Choroid plexus epithelial cell (primary cell): ENCODE measurements at regions not wholly inside any gene's neighbourhood (a gene's known extent, or its start where the extent isn't known, plus 50 kb on each side); places are given as distances from the start of the nearest gene placed in this dataset.

Source experiments
- DNase-seq: peaks from one replicate; pipeline ENCODE4 v3.0.0-alpha.2; 2010; ENCODE audit warnings: low read depth
- H3K4me3 ChIP-seq: 2 replicates; pipeline ENCODE4 v1.5.1; 2011; ENCODE audit warnings: low read depth, mild to moderate bottlenecking, control low read depth, low read length, moderate library complexity
- TF ChIP-seq, protein P1 (sequence below): conservative IDR thresholded peaks from 2 replicates; pipeline ENCODE4 v1.5.1; 2011; ENCODE audit warnings: low read depth, mild to moderate bottlenecking, control low read depth, inconsistent platforms, low read length, moderate library complexity

DNA sequence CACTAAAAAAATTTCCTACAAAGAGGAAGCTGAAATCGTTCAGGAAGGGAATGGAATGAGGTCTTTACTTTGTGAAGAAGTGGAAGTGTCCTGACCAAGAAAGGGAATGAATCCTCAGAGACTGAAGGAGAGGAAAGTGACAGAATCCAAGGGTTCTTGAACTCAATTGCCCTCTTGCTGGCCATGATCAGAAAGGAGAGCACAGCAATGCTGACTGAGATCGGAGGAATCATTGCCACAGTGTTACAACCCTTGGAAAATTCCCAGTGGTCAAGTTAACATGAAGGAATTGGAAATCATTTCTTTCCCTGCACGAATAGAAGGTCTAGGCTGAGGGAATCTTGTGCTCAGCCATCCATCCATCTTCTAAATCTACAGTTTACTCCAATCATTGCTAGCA is 190.0 kb upstream of the NEIL3 start:
- TF ChIP-seq, protein P1, sequence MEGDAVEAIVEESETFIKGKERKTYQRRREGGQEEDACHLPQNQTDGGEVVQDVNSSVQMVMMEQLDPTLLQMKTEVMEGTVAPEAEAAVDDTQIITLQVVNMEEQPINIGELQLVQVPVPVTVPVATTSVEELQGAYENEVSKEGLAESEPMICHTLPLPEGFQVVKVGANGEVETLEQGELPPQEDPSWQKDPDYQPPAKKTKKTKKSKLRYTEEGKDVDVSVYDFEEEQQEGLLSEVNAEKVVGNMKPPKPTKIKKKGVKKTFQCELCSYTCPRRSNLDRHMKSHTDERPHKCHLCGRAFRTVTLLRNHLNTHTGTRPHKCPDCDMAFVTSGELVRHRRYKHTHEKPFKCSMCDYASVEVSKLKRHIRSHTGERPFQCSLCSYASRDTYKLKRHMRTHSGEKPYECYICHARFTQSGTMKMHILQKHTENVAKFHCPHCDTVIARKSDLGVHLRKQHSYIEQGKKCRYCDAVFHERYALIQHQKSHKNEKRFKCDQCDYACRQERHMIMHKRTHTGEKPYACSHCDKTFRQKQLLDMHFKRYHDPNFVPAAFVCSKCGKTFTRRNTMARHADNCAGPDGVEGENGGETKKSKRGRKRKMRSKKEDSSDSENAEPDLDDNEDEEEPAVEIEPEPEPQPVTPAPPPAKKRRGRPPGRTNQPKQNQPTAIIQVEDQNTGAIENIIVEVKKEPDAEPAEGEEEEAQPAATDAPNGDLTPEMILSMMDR = no peak
- H3K4me3 ChIP-seq = no peak overlapping the region
- DNase-seq = no peak

DNA sequence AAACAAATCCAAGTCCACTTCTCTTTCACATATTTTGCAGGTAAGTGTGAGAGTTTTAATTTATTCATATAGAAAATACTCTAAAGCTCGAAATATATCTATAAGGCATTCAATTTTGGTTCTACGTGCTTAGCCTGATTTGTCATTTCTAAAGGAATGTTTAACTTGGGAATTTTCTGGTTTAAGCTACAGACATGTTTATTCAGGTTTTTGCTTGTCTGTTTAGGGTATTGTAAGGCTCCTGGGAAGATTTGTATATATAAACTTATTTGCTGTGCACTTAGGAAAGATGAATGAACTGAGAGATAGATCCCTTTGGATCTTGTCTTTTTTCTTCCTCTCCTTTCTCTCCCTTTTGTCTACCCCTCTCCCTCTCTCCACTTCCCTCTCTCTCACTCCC is 185.9 kb upstream of the NEIL3 start:
- no peak overlapping the region for H3K4me3 ChIP-seq
- DNase-seq = no peak
- TF ChIP-seq, protein P1 = no peak

DNA sequence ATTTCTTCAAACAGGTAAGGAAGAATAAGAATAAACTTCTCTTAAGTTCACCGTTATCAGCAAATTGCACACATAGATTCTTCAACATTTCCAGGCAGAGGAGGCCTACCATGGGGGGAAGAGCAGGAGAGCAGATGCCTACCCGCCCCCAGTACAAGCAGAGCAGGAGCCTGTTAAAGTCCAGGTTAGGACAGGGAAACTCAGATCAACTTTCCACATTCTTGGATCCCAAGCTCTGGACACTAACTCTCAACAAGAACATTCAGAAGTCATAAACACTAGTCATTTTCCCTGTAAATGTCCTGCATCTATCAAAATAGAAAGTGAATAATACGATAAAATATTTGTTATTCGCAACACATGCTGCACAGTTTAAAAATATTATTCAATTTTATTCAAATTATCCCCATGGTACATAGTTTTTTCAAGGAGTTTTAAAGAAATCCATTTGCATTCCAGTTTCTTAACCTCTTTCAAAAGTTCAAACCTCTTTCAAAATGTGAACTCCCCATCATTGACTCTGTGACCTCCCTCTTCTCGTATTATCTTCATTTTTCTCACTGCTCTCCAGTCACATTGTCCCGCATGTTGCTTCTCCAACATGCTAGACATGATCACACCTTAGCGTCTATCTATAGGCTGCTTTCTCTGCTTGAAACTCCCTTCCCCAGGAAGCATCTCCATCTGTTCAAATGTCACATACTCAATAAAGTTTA is 185.2 kb upstream of the NEIL3 start:
- DNase-seq = no peak
- no peak overlapping the region for H3K4me3 ChIP-seq
- TF ChIP-seq, protein P1 = no peak

DNA sequence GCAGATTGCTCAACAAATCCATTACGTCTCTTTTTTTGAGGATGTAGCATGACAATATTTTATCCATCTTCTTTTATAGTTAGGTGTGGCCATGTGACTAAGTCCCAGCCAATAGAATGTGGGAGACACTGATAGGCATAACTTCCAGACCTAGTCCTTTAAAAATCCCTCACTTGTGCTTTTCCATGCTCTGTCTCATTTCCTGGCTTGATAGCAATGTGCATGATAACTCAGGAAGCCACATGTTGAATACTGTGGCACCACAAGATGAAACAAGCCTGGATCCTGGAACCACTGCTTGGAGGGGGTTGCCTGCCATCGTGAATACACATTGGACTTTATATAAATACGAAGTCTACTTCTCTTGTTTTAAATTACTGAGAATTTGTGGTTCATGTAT is 184.0 kb upstream of the NEIL3 start:
- TF ChIP-seq, protein P1 = no peak
- DNase-seq = no peak
- no peak overlapping the region for H3K4me3 ChIP-seq

DNA sequence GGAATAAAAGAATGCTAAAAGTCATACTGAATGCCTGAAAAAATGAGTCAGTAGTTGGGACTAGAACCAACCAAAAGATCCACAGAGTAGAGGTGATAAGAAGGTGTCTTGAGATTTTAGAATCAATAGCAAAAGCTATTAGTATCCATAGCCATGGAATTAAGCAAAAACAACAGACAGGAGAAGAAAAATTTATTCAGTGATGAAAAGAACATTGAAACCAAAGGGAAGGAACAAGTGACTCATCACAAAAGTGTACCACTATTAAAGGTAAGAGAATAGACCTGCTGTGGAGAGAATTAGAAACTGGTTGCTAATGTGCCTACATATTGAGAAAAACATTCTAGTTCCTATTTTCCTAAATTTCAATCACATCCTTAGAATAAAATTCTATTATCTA is 182.0 kb upstream of the NEIL3 start:
- DNase-seq = peak; percentile 33
- no peak overlapping the region for H3K4me3 ChIP-seq
- TF ChIP-seq, protein P1 = no peak

DNA sequence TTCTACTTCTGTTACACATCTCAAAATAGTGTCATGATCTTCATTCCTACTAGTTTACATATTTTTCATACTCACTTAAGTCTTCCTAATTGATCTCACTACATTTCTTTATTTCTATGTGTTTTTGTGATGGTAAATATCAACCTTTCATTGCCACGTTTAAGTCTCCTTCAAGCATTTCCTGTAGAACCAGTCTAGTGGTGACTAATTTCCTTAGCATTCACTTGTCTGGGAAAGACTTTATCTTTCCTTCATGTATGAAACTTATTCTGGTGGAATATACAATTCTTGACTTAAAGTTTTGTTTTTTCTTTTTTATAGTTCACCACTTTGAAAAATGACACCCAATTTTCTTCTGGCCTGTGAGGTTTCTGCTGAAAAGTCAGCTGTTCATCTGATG is 181.4 kb upstream of the NEIL3 start:
- DNase-seq = peak; percentile 72
- TF ChIP-seq, protein P1 = no peak
- no peak overlapping the region for H3K4me3 ChIP-seq

DNA sequence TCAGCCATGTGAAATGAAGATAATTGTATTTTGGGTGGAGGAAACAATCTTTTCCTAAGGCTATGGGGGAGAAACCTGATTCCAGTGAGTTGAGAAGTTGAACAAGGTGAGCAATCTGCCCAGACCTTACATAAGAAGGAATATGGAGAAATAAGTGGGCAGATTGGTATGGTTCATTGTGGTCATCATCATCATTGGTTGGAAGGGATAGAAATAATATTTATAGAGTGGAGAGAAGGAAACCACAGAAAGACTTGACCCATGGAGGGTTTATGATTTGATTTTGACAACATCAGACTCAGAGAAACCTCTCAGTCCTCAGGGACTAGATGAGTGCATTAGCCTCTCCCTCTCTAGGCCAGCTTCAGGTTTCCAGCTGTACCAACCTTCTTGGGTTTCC is 177.9 kb upstream of the NEIL3 start:
- no peak overlapping the region for H3K4me3 ChIP-seq
- DNase-seq = no peak
- TF ChIP-seq, protein P1 = no peak
